ENCODE measurements at regions not wholly inside any gene's neighbourhood (a gene's known extent, or its start where the extent isn't known, plus 50 kb on each side); places are given as distances from the start of the nearest gene placed in this dataset.

GRCh38 chr10:78995987-78996791, 72.6 kb upstream of the ZMIZ1 start:
- TF ChIP-seq CTCF (conservative IDR thresholded peaks at IDR 0.05; ENCODE audit: low read depth, low read length) (no peak), EZH2phosphoT487 (IDR thresholded peaks at IDR 0.05; ENCODE audit: borderline replicate concordance, low read length) (no peak), EZH2 (IDR thresholded peaks at IDR 0.05; ENCODE audit: low read length, unreplicated experiment) (no peak)

Measured in PC-3 (cell line).